CD4-positive, alpha-beta memory T cell (primary cell): ENCODE measurements at regions not wholly inside any gene's neighbourhood (a gene's known extent, or its start where the extent isn't known, plus 50 kb on each side); places are given as distances from the start of the nearest gene placed in this dataset.

Experiments used
- CTCF ChIA-PET: fragments of 350-600 bp; sonication (Branson Sonifier 250); formaldehyde crosslinking; loops from one replicate; lab custom pipeline; 2021; ENCODE audit warnings: inconsistent platforms; ENCODE audit not compliant: partially characterized antibody; lab: Charles Lee
- POLR2A ChIA-PET: fragments of 350-600 bp; sonication (Branson Sonifier 250); formaldehyde crosslinking; loops from one replicate; lab custom pipeline; 2021; ENCODE audit not compliant: partially characterized antibody; lab: Charles Lee
- DNase-seq, 5 donors: peaks; one replicate each; pipeline versions ENCODE4 v3.0.0 to v3.0.0-alpha.2; 2020 to 2022; ENCODE audit warnings: mixed read lengths in 1 of 5
- H3K27ac ChIP-seq: one replicate; pipeline ENCODE4 v1.7.0; 2013; ENCODE audit warnings: low read depth, low read length
- H3K27me3 ChIP-seq: 2 replicates; pipeline ENCODE4 v1.7.0; 2013; ENCODE audit warnings: mild to moderate bottlenecking, low read length, moderate library complexity; ENCODE audit not compliant: insufficient read depth
- H3K36me3 ChIP-seq: 2 replicates; pipeline ENCODE4 v1.7.0; 2013; ENCODE audit warnings: mild to moderate bottlenecking, low read length, moderate library complexity; ENCODE audit not compliant: insufficient read depth
- H3K4me1 ChIP-seq: 2 replicates; pipeline ENCODE4 v1.7.0; 2013; ENCODE audit warnings: mild to moderate bottlenecking, low read length, moderate library complexity; ENCODE audit not compliant: insufficient read depth
- H3K4me3 ChIP-seq, 2 donors: one replicate each; pipeline ENCODE4 v1.7.0; 2013; ENCODE audit warnings: low read length in 2 of 2, mild to moderate bottlenecking in 1 of 2
- H3K9me3 ChIP-seq, 2 donors: one replicate each; pipeline ENCODE4 v1.7.0; 2013; ENCODE audit warnings: low read length in 2 of 2, control low read depth in 1 of 2; ENCODE audit not compliant: control insufficient read depth in 1 of 2
- H3K27ac Mint-ChIP-seq, 7 donors: one replicate each; pipeline ENCODE4 v1.8.0; 2020 to 2021; ENCODE audit warnings: mixed read lengths in 7 of 7, mild to moderate bottlenecking in 6 of 7, inconsistent platforms in 3 of 7, moderate library complexity in 3 of 7
- H3K27me3 Mint-ChIP-seq, 2 donors: one replicate each; pipeline ENCODE4 v1.8.0; 2020 to 2021; ENCODE audit warnings: mixed read lengths in 2 of 2
- H3K36me3 Mint-ChIP-seq, 2 donors: one replicate each; pipeline ENCODE4 v1.8.0; 2020 to 2021; ENCODE audit warnings: mixed read lengths in 2 of 2, inconsistent platforms in 1 of 2, mild to moderate bottlenecking in 1 of 2
- H3K4me1 Mint-ChIP-seq, 4 donors: one replicate each; pipeline ENCODE4 v1.8.0; 2020 to 2021; ENCODE audit warnings: mixed read lengths in 4 of 4, mild to moderate bottlenecking in 1 of 4
- H3K4me3 Mint-ChIP-seq, 8 donors: one replicate each; pipeline ENCODE4 v1.8.0; 2020 to 2021; ENCODE audit warnings: mixed read lengths in 8 of 8, mild to moderate bottlenecking in 7 of 8, moderate library complexity in 6 of 8, inconsistent platforms in 3 of 8
- H3K9me3 Mint-ChIP-seq, 8 donors: one replicate each; pipeline ENCODE4 v1.8.0; 2020 to 2021; ENCODE audit warnings: mixed read lengths in 8 of 8, mild to moderate bottlenecking in 5 of 8, inconsistent platforms in 3 of 8, moderate library complexity in 1 of 8
- intact Hi-C: fragments of 100-400 bp; cut with micrococcal nuclease; formaldehyde crosslinking; loops from one replicate; pipeline ENCODE4 v1.15.1; 2023

DNA sequence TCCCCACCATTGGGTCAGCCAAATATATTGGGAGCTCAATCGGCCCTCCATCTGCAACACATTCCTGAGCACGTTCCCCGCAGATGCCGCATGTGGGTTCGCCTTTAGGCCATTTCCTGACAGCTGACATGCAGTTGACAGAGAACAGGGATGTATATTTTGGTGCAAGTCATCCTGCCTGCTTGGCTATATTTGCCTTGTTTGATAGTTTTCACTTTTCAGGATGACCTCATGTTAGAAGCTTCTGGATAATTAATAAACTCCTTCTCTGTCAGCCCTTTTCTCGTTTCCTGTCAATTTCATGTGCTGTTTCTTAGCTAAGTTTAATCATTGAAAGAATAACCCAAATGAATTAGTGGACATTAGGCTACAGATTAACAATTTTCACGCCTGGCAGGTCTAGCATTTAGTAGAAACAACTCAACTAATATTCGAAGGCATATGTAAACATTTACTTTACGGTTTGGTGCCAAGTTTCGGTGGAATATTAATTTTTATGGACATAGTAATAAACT lies 105.8 kb upstream of the SLC5A12 start:
- no peaks in the 10 kb centered on the region for H3K4me1 Mint-ChIP-seq
- intact Hi-C loops: no loop called here
- no peak for DNase-seq

DNA sequence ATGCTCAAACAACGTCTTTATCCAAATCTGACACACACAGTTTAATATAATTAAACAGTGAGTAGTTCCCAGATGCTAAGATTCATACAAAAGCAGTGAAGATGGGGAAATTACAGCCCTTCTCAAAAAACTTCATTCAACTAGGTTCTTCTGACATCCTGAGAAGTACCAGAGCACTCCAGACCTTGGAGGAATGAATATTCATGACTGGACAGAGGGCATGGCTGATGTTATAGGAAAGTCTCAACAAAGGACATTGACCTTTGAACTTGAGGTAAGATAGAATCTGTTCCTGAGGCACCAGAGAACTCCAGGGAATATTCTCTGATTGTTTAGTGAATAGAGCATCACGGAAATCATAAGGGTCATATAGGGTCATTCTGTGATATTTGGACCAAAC lies 106.4 kb upstream of the SLC5A12 start:
- Mint-ChIP-seq H3K36me3 (peaks cover 0 to 1% of the 10 kb centered on the region in 2 donors), H3K4me1 (no peaks in the 10 kb centered on the region), H3K9me3 (peaks cover 2 to 27% (median 15%) of the 10 kb centered on the region in 8 donors)

More for the DNA sequence above, 105.8 kb upstream of the SLC5A12 start:
- Histone ChIP-seq H3K27me3 (no peaks in the 10 kb centered on the region), H3K9me3 (peaks cover 0 to 4% of the 10 kb centered on the region in 2 donors), H3K4me1 (no peaks in the 10 kb centered on the region), H3K27ac (no peak overlapping the region), H3K36me3 (no peaks in the 10 kb centered on the region), H3K4me3 (no peak overlapping the region)
- Mint-ChIP-seq H3K9me3 (peaks cover 4 to 34% (median 21%) of the 10 kb centered on the region in 8 donors), H3K4me3 (no peak overlapping the region), H3K27ac (no peak overlapping the region), H3K27me3 (no peaks in the 10 kb centered on the region), H3K36me3 (peaks cover 0 to 1% of the 10 kb centered on the region in 2 donors)
- ChIA-PET CTCF (no interaction called here), POLR2A (no interaction called here)

DNA sequence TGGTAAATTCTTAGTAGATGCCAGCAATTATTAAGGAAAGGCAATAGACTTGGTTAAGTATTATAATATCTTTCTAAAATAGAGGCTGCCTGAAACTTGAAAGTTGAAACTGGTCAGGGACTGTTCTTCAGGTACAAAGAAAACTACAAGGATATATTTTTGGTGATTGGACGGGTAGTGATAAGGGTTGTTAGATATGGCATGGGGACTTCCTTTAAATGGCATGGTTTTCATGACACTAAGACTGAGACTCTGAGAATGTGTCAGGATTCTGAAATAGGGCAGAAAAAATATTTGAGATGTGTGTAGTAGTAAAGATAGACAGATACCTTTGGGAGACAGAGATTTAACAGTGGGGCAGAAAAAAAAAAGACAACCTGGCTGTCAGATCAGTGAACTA lies 108.4 kb upstream of the SLC5A12 start:
- no peak overlapping the region for H3K27ac Mint-ChIP-seq
- Histone ChIP-seq H3K36me3 (no peaks in the 10 kb centered on the region), H3K4me1 (no peaks in the 10 kb centered on the region), H3K27ac (no peak overlapping the region), H3K9me3 (peaks cover 0 to 5% of the 10 kb centered on the region in 2 donors), H3K27me3 (no peaks in the 10 kb centered on the region), H3K4me3 (no peak overlapping the region)
- no peak for DNase-seq
- no peaks in the 10 kb centered on the region for H3K4me1 Mint-ChIP-seq
- H3K36me3 Mint-ChIP-seq: no peaks in the 10 kb centered on the region
- no peak overlapping the region for H3K4me3 Mint-ChIP-seq
- no peaks in the 10 kb centered on the region for H3K27me3 Mint-ChIP-seq
- peaks cover 1 to 11% (median 2%) of the 10 kb centered on the region in 8 donors for H3K9me3 Mint-ChIP-seq
- intact Hi-C loops: no loop called here
- POLR2A ChIA-PET: no interaction called here
- CTCF ChIA-PET: no interaction called here

More for the DNA sequence above, 106.4 kb upstream of the SLC5A12 start:
- no peaks in the 10 kb centered on the region for H3K27me3 ChIP-seq
- H3K4me3 ChIP-seq: no peak overlapping the region
- no peaks in the 10 kb centered on the region for H3K36me3 ChIP-seq
- H3K27ac ChIP-seq: no peak overlapping the region
- DNase-seq: no peak
- no peaks in the 10 kb centered on the region for H3K4me1 ChIP-seq
- intact Hi-C loops: no loop called here
- H3K9me3 ChIP-seq: peaks cover 0 to 5% of the 10 kb centered on the region in 2 donors
- Mint-ChIP-seq H3K27me3 (no peaks in the 10 kb centered on the region), H3K27ac (no peak overlapping the region), H3K4me3 (no peak overlapping the region)
- CTCF ChIA-PET: no interaction called here
- POLR2A ChIA-PET: no interaction called here

DNA sequence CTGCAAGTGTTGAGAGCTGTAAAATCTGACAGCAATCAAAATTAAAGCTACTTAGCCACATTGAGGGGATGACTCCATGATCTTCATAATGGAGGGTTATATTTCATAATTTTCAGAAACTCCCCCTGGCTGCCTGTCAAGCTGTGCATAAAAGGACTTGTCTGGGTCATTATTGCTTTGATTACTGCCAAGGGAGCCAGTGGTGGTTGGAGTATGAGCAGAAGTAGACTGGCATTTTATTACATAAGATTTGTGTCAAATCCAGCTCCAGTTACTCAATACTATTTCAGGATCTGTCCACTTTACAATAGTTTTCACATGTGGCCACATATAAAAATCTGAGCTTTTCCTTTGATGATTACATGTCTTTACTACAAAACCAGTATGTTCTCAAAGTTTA lies 108.9 kb upstream of the SLC5A12 start:
- H3K9me3 Mint-ChIP-seq: peaks cover 0 to 9% (median under 1%) of the 10 kb centered on the region in 8 donors
- Histone ChIP-seq H3K4me1 (no peaks in the 10 kb centered on the region), H3K27ac (no peak overlapping the region), H3K27me3 (no peaks in the 10 kb centered on the region), H3K9me3 (peaks cover 0 to 5% of the 10 kb centered on the region in 2 donors), H3K36me3 (no peaks in the 10 kb centered on the region), H3K4me3 (no peak overlapping the region)
- H3K36me3 Mint-ChIP-seq: no peaks in the 10 kb centered on the region
- H3K4me1 Mint-ChIP-seq: no peaks in the 10 kb centered on the region
- no peak overlapping the region for H3K4me3 Mint-ChIP-seq
- CTCF ChIA-PET: no interaction called here
- intact Hi-C loops: no loop called here
- no peak for DNase-seq
- H3K27ac Mint-ChIP-seq: no peak overlapping the region
- no peaks in the 10 kb centered on the region for H3K27me3 Mint-ChIP-seq
- POLR2A ChIA-PET: no interaction called here

DNA sequence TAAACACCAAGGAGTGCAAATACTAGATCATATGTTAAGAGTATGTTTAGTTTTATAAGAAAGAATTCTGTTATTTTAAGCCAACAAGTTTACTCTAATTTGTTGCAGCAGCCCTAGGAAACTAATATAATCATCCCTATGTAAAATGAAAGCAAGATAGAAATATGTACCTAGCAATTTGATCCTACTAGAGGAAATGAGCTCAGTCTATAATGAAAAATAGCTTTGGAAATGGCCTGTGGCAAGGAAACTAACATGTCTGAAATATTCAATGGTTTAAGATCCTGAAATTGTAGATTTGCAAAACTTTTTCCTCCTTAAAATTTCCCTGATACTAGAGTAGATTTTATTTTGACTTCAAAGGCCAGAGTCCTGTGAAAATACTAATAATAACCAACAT lies 112.7 kb upstream of the SLC5A12 start:
- ChIA-PET POLR2A (no interaction called here), CTCF (no interaction called here)
- Histone ChIP-seq H3K27me3 (no peaks in the 10 kb centered on the region), H3K4me1 (no peaks in the 10 kb centered on the region), H3K4me3 (no peak overlapping the region), H3K9me3 (peaks cover 0 to 5% of the 10 kb centered on the region in 2 donors), H3K36me3 (no peaks in the 10 kb centered on the region), H3K27ac (no peak overlapping the region)
- H3K27me3 Mint-ChIP-seq: no peaks in the 10 kb centered on the region
- H3K36me3 Mint-ChIP-seq: no peaks in the 10 kb centered on the region
- no peak overlapping the region for H3K27ac Mint-ChIP-seq
- DNase-seq: no peak
- no peaks in the 10 kb centered on the region for H3K4me1 Mint-ChIP-seq
- intact Hi-C loops: no loop called here
- no peak overlapping the region for H3K4me3 Mint-ChIP-seq
- H3K9me3 Mint-ChIP-seq: peaks cover 0 to 13% (median 4%) of the 10 kb centered on the region in 8 donors

DNA sequence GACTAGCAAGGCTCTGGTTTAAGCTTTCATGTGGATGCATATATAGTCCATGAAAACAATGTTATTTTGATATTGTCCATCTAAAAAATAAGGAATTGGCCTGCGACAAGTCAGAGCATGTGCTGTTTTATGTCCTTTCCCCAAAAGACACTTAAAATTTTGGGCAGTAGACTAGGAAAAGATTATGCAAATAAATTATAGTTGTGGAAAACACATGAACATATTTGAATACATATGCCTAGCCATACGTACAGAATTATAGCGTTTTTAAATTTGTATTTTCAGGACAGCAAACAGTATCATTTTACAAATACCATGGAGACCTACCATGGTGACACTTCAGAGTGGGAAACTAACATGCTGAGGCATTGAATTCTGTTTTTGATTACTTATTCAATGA lies 113.8 kb upstream of the SLC5A12 start:
- Histone ChIP-seq H3K4me3 (no peak overlapping the region), H3K27me3 (no peaks in the 10 kb centered on the region), H3K36me3 (no peaks in the 10 kb centered on the region), H3K9me3 (peaks cover 0 to 5% of the 10 kb centered on the region in 2 donors), H3K27ac (no peak overlapping the region), H3K4me1 (no peaks in the 10 kb centered on the region)
- Mint-ChIP-seq H3K36me3 (no peaks in the 10 kb centered on the region), H3K27ac (no peak overlapping the region), H3K4me3 (no peak overlapping the region), H3K9me3 (peaks cover 0 to 13% (median 5%) of the 10 kb centered on the region in 8 donors), H3K4me1 (no peaks in the 10 kb centered on the region), H3K27me3 (no peaks in the 10 kb centered on the region)
- intact Hi-C loops: no loop called here
- ChIA-PET POLR2A (no interaction called here), CTCF (no interaction called here)
- DNase-seq: no peak

DNA sequence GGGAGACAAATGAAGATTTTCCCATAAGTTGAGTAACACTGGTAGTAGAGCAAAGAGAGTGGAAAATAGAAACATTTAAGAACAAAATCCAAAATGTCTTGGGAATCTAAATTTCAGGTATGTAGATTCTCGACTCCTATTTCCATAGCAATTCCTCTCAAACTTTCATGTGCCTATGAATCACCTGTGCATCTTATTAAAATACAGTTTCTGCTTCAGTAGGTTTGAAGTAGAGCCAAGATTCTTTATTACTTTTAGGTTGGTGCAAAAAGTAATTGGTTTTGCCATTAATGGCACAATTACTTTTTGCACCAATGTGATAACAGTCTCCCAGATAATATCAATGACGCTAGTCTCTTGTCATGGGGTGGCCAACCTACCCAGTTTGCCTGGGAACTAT lies 115.3 kb upstream of the SLC5A12 start:
- Mint-ChIP-seq H3K36me3 (no peaks in the 10 kb centered on the region), H3K9me3 (peaks cover 0 to 10% (median 8%) of the 10 kb centered on the region in 8 donors), H3K4me3 (no peak overlapping the region), H3K27ac (no peak overlapping the region), H3K27me3 (no peaks in the 10 kb centered on the region), H3K4me1 (no peaks in the 10 kb centered on the region)
- no peaks in the 10 kb centered on the region for H3K4me1 ChIP-seq
- ChIA-PET POLR2A (no interaction called here), CTCF (no interaction called here)
- H3K27ac ChIP-seq: no peak overlapping the region
- DNase-seq: no peak
- no peaks in the 10 kb centered on the region for H3K36me3 ChIP-seq
- H3K9me3 ChIP-seq: peaks cover 0 to 5% of the 10 kb centered on the region in 2 donors
- no peaks in the 10 kb centered on the region for H3K27me3 ChIP-seq
- intact Hi-C loops: no loop called here
- H3K4me3 ChIP-seq: no peak overlapping the region
